HUES6 (cell line): ENCODE measurements at regions not wholly inside any gene's neighbourhood (a gene's known extent, or its start where the extent isn't known, plus 50 kb on each side); places are given as distances from the start of the nearest gene placed in this dataset.
"Not testable (repeated sequence)": the region's sequence is repeated elsewhere in the genome, so short reads cannot be mapped to it uniquely, and the experiment has no call there.

Experiments
- H3K27ac ChIP-seq: 2 replicates; pipeline ENCODE4 v1.7.0; 2013; ENCODE audit warnings: low read depth, mild to moderate bottlenecking, low read length, inconsistent platforms
- H3K27me3 ChIP-seq: 2 replicates; pipeline ENCODE4 v1.6.1; 2013; ENCODE audit warnings: low read length; ENCODE audit not compliant: control insufficient read depth, insufficient read depth
- H3K36me3 ChIP-seq: 2 replicates; pipeline ENCODE4 v1.6.1; 2013; ENCODE audit warnings: low read length; ENCODE audit not compliant: control insufficient read depth, insufficient read depth
- H3K4me1 ChIP-seq: 2 replicates; pipeline ENCODE4 v1.6.1; 2013; ENCODE audit warnings: low read length; ENCODE audit not compliant: control insufficient read depth, insufficient read depth
- H3K4me3 ChIP-seq: 2 replicates; pipeline ENCODE4 v1.5.1; 2013; ENCODE audit warnings: low read depth, low read length
- H3K9ac ChIP-seq: one replicate; pipeline ENCODE4 v1.6.1; 2013; ENCODE audit warnings: mild to moderate bottlenecking, low read length
- H3K9me3 ChIP-seq: 2 replicates; pipeline ENCODE4 v1.6.1; 2013; ENCODE audit warnings: low read depth, low read length; ENCODE audit not compliant: control insufficient read depth, insufficient read depth

- not testable (repeated sequence) for H3K36me3 ChIP-seq, H3K9me3 ChIP-seq, H3K27ac ChIP-seq
Measured at GRCh38 chr9:67503728-67504369, 354.9 kb upstream of the ANKRD20A1 start.

DNA sequence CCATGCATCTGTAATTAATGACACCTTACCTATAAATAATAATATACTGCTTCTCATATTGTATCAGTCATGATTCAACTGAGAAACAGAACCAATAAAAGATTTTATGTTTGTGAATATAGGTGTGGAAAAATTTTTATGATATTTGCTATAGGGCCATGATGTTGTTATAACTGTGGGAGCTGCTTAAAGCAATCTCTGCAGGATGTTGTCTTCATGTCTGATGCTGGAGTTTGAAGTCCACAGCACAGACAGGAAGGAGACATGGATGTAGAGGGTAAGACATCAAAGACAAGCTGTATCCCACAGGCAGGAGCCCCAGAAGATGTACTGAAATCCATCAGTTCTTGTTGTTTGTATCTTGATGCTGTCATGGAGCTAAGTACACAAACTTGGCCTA is 366.7 kb upstream of the ANKRD20A1 start:
- not testable (repeated sequence) for H3K36me3 ChIP-seq, H3K9me3 ChIP-seq, H3K4me1 ChIP-seq, H3K9ac ChIP-seq, H3K27me3 ChIP-seq, H3K27ac ChIP-seq, H3K4me3 ChIP-seq

More at GRCh38 chr9:67503728-67504369, 354.9 kb upstream of the ANKRD20A1 start:
- H3K4me1 ChIP-seq, H3K27me3 ChIP-seq, H3K4me3 ChIP-seq, H3K9ac ChIP-seq: not testable (repeated sequence)

DNA sequence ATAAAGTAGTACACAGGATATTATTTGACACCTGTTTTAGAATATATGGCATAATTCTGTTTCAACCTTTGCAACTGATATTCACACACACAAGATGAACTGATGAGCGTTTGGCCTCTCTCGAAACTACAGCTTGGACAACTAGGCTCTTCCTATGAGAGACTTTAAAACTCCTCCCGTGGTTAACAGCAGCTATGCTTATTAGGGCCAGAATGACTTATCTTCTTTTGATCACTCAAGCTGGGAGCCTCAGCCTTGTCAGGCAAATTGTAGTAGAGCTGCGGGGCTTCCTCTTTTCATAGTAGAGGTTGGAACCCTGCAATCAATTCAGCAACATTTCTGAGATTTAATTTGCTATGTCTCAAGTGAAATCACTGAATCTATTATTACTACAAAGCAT is 381.3 kb upstream of the ANKRD20A1 start:
- H3K36me3 ChIP-seq, H3K4me1 ChIP-seq: not testable (repeated sequence)

GRCh38 chr9:67470739-67471138 is 388.0 kb upstream of the ANKRD20A1 start:
- H3K4me1 ChIP-seq, H3K9me3 ChIP-seq, H3K9ac ChIP-seq, H3K27ac ChIP-seq, H3K36me3 ChIP-seq, H3K27me3 ChIP-seq, H3K4me3 ChIP-seq: not testable (repeated sequence)

More for the DNA sequence above, 381.3 kb upstream of the ANKRD20A1 start:
- H3K9ac ChIP-seq, H3K27me3 ChIP-seq, H3K4me3 ChIP-seq, H3K9me3 ChIP-seq, H3K27ac ChIP-seq: not testable (repeated sequence)

DNA sequence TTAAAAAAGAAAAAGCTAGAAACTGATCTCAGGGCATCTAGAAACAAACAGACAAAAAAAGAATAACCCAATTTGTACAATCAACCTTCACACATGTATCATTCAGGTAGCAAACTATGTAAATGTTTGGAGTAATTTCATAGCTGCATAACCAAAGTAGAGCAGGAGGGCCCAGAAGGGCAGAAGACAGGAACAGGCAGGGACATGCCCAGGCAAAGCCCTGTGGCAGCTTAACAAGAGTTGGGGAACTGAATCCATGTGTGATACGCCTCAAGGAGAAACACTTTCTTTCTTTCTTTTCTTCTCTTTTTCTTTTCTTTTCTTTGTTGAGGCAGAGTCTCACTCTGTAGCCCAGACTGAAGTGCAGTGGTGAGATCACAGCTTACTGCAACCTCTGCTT is 390.4 kb upstream of the ANKRD20A1 start:
- H3K4me3 ChIP-seq, H3K27ac ChIP-seq, H3K9ac ChIP-seq, H3K36me3 ChIP-seq, H3K4me1 ChIP-seq, H3K27me3 ChIP-seq, H3K9me3 ChIP-seq: not testable (repeated sequence)

DNA sequence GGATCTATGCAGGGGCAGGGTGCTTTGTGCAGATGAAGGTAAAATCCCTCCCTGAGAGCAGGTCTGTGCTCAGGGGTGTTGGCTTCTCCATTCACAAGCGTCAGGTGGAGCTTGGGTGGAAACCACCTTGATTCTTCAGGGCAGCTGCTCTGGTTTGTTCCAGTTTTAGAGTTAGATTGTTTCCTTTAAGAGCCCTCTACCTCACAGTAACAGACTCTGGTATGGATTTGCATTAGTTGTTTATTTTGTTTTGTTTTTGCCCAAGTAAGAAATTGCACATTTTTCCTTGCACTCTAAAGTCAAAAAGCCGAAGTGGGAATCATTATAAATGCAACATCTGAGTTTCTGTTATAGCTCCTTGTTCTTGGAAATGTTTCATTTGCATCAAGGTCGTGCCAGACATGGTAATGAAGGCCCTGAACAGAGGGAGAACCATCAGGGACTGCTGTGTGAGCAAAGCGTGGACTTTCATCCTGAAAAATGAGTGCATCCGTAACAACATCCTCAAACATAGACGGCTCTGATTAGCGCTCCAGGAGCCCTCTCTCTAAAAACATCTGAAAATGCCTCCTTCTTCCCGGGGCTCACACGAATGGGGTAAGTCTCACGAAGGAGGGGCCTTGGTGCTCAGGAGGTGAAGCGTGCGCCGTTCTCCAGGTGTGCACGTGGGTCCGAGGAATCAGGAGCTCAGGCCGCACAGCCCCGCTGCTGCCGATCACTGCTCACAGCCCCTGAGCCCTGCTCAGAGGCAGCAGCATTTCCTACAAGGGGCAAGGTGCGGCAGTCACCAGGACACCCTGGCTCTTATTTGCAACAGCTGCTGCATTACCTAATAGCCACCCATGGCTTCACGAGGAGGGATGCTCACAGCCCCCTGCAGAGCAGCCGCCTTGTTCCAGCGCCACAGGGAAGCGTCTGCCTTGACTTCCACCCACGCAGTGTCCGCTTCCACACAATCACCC is 396.7 kb upstream of the ANKRD20A1 start:
- H3K4me3 ChIP-seq, H3K9ac ChIP-seq, H3K4me1 ChIP-seq, H3K9me3 ChIP-seq, H3K27ac ChIP-seq, H3K27me3 ChIP-seq, H3K36me3 ChIP-seq: not testable (repeated sequence)

GRCh38 chr9:67452941-67453340 is 405.8 kb upstream of the ANKRD20A1 start:
- H3K4me1 ChIP-seq, H3K27ac ChIP-seq, H3K9me3 ChIP-seq, H3K4me3 ChIP-seq, H3K27me3 ChIP-seq, H3K36me3 ChIP-seq, H3K9ac ChIP-seq: not testable (repeated sequence)

DNA sequence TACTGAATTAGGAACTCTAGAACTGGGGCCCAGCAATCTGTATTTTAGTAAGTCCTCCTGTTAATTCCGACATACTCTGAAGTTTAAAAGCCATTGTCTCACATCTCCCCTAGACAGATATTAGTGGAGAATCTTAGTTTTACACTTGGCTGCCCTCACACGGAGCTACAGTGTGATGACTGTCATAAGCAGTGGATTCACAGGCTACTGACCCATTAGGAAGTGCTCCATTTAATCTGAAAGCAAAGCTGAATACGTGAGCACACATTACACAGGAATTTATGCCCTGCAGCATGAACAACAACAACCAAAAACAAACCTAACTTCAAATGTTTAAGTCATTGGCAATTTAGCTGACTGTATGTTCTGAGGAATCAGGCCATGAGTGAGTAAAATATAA is 416.4 kb upstream of the ANKRD20A1 start:
- H3K27ac ChIP-seq, H3K9me3 ChIP-seq, H3K27me3 ChIP-seq, H3K4me1 ChIP-seq, H3K9ac ChIP-seq, H3K4me3 ChIP-seq, H3K36me3 ChIP-seq: not testable (repeated sequence)

GRCh38 chr9:67437011-67437410 is 421.7 kb upstream of the ANKRD20A1 start:
- not testable (repeated sequence) for H3K27ac ChIP-seq, H3K4me3 ChIP-seq, H3K9ac ChIP-seq, H3K4me1 ChIP-seq, H3K9me3 ChIP-seq, H3K27me3 ChIP-seq, H3K36me3 ChIP-seq

DNA sequence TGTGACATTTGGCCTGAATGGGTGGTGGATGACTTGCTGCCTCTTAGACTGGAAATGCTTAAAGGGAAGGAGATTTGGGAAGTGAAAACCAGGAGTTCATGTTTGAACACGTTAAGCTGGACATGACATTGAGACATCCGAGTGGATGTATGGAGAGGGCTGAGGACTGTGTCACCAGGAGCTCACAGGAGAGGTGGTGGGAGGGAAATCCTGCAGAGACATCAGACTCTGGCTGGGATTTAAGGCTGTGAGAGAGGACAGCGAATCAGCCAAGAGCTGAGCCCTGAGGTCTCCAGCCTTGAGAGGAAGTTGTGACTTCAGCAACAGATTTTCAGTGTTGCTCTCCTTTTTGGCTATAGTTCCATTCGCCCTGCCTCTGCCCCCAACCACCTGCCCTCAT is 432.5 kb upstream of the SPATA31A3 start:
- H3K27me3 ChIP-seq, H3K4me1 ChIP-seq, H3K9me3 ChIP-seq, H3K27ac ChIP-seq, H3K4me3 ChIP-seq, H3K36me3 ChIP-seq, H3K9ac ChIP-seq: not testable (repeated sequence)

GRCh38 chr9:67423049-67423728 is 430.8 kb upstream of the SPATA31A3 start:
- H3K27ac ChIP-seq, H3K36me3 ChIP-seq, H3K4me3 ChIP-seq, H3K27me3 ChIP-seq, H3K9me3 ChIP-seq, H3K4me1 ChIP-seq, H3K9ac ChIP-seq: not testable (repeated sequence)
